ENCODE measurements at regions not wholly inside any gene's neighbourhood (a gene's known extent, or its start where the extent isn't known, plus 50 kb on each side); places are given as distances from the start of the nearest gene placed in this dataset.

DNA sequence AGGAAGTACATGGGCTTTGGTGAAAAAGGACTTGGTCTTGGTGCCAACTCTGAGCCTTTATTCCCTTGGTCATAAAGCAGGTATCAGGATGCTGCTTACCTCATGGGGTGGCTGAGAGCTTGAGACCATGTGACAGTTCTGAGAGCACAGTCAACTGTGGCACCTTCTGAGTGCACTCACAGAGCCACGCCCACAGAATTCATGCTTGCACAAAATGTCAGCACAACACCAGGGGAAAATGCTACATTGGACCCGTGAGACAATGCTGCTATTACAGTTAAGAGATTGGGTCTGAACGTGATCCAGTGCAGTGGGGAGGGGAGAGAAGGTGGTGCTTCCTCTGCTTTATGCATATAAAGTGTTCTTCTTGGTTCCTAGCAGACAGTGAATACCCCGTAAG is 79.5 kb upstream of the SPON1 start:
- no peak for TF ChIP-seq POLR2A (IDR thresholded peaks at IDR 0.05)
- TF ChIP-seq, protein P1, sequence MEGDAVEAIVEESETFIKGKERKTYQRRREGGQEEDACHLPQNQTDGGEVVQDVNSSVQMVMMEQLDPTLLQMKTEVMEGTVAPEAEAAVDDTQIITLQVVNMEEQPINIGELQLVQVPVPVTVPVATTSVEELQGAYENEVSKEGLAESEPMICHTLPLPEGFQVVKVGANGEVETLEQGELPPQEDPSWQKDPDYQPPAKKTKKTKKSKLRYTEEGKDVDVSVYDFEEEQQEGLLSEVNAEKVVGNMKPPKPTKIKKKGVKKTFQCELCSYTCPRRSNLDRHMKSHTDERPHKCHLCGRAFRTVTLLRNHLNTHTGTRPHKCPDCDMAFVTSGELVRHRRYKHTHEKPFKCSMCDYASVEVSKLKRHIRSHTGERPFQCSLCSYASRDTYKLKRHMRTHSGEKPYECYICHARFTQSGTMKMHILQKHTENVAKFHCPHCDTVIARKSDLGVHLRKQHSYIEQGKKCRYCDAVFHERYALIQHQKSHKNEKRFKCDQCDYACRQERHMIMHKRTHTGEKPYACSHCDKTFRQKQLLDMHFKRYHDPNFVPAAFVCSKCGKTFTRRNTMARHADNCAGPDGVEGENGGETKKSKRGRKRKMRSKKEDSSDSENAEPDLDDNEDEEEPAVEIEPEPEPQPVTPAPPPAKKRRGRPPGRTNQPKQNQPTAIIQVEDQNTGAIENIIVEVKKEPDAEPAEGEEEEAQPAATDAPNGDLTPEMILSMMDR (IDR thresholded peaks at IDR 0.05), result no peak
